SK-N-SH (cell line): ENCODE measurements at regions not wholly inside any gene's neighbourhood (a gene's known extent, or its start where the extent isn't known, plus 50 kb on each side); places are given as distances from the start of the nearest gene placed in this dataset.

ENCODE experiments used
- CTCF ChIA-PET: fragments of 300-600, 350-600 bp; formaldehyde crosslinking; extraction: SDS; loops from one replicate; lab custom pipeline; 2021; lab: Yijun Ruan, JAX
- POLR2A ChIA-PET: fragments of 350-600 bp; sonication (Branson Sonifier 250); formaldehyde crosslinking; extraction: SDS; loops from one replicate; lab custom pipeline; 2020; ENCODE audit warnings: antibody characterized with exemption, inconsistent platforms; lab: Yijun Ruan, JAX
- DNase-seq: peaks from one replicate; pipeline ENCODE4 v3.0.0; 2012
- H2AFZ ChIP-seq: fragments of 200-600 bp; sonication (generic); 2 replicates; pipeline ENCODE4 v1.8.1; 2016; ENCODE audit warnings: antibody characterized with exemption, mild to moderate bottlenecking, low read depth
- H3F3A ChIP-seq: fragments of 200-600 bp; sonication (generic); replicated peaks from 2 replicates; pipeline ENCODE3; 2016; ENCODE audit warnings: antibody characterized with exemption, mild to moderate bottlenecking; ENCODE audit not compliant: insufficient read depth
- H3K27ac ChIP-seq, 2 experiments: fragments of 200-500 bp in 1 of 2; fragments of 200-600 bp in 1 of 2; sonication (Bioruptor generic) in 1 of 2; sonication (generic), shearing (Covaris generic) in 1 of 2; 2 replicates each; pipeline versions ENCODE4 v1.5.1 to v1.6.1; 2014 to 2016; ENCODE audit warnings: low read depth in 2 of 2, inconsistent platforms in 1 of 2, low read length in 1 of 2, mild to moderate bottlenecking in 1 of 2, mixed read lengths in 1 of 2
- H3K27me3 ChIP-seq: fragments of 200-600 bp; sonication (generic), shearing (Covaris generic); 2 replicates; pipeline ENCODE4 v1.6.1; 2016; ENCODE audit warnings: mixed run types; ENCODE audit not compliant: insufficient read depth
- H3K36me3 ChIP-seq, 2 experiments: fragments of 200-500 bp in 1 of 2; fragments of 200-600 bp in 1 of 2; sonication (Bioruptor generic) in 1 of 2; sonication (generic) in 1 of 2; replicated peaks in 1 of 2; 2 replicates each; pipeline versions ENCODE3 to v1.5.1; 2014 to 2016; ENCODE audit warnings: low read length in 1 of 2, mild to moderate bottlenecking in 1 of 2; ENCODE audit not compliant: insufficient read depth in 2 of 2, control insufficient read depth in 1 of 2
- H3K4me1 ChIP-seq, 2 experiments: fragments of 200-500 bp in 1 of 2; fragments of 200-600 bp in 1 of 2; sonication (Bioruptor generic) in 1 of 2; sonication (generic), shearing (Covaris generic) in 1 of 2; 2 replicates each; pipeline versions ENCODE4 v1.5.1 to v1.6.1; 2014 to 2016; ENCODE audit warnings: low read depth in 1 of 2, low read length in 1 of 2, mixed run types in 1 of 2; ENCODE audit not compliant: insufficient read depth in 2 of 2, control insufficient read depth in 1 of 2
- H3K4me2 ChIP-seq: fragments of 200-600 bp; sonication (generic), shearing (Covaris generic); 2 replicates; pipeline ENCODE4 v1.6.1; 2017; ENCODE audit warnings: mixed run types
- H3K4me3 ChIP-seq, 2 experiments: fragments of 200-500 bp in 1 of 2; fragments of 200-600 bp in 1 of 2; sonication (Bioruptor generic) in 1 of 2; sonication (generic), shearing (Covaris generic) in 1 of 2; 2 replicates each; pipeline versions ENCODE4 v1.5.1 to v1.8.1; 2014 to 2016; ENCODE audit warnings: low read depth in 2 of 2, inconsistent platforms in 1 of 2, low read length in 1 of 2, mild to moderate bottlenecking in 1 of 2, mixed read lengths in 1 of 2, moderate library complexity in 1 of 2
- H3K79me2 ChIP-seq: fragments of 200-600 bp; sonication (generic); 2 replicates; pipeline ENCODE4 v1.8.1; 2017; ENCODE audit warnings: mild to moderate bottlenecking; ENCODE audit not compliant: insufficient read depth
- H3K9ac ChIP-seq: fragments of 200-600 bp; sonication (generic); 2 replicates; pipeline ENCODE4 v1.6.1; 2017; ENCODE audit warnings: mixed run types
- H3K9me2 ChIP-seq: fragments of 200-600 bp; sonication (generic); 2 replicates; pipeline ENCODE4 v1.6.1; 2017; ENCODE audit warnings: mixed run types
- H3K9me3 ChIP-seq: fragments of 200-600 bp; sonication (generic); 2 replicates; pipeline ENCODE4 v1.6.1; 2017; ENCODE audit warnings: mixed run types, mild to moderate bottlenecking, moderate library complexity
- H4K20me1 ChIP-seq: fragments of 200-600 bp; sonication (generic); 2 replicates; pipeline ENCODE4 v1.6.1; 2017; ENCODE audit warnings: mild to moderate bottlenecking, mixed run types; ENCODE audit not compliant: insufficient read depth
- CHD2 ChIP-seq: fragments of 150-350 bp; IDR thresholded peaks from 2 replicates; pipeline ENCODE4 v1.6.1; 2018; ENCODE audit warnings: low read length; ENCODE audit not compliant: partially characterized antibody
- ELF1 ChIP-seq: IDR thresholded peaks from 2 replicates; pipeline ENCODE4 v1.4.0; 2012
- EP300 ChIP-seq, 2 experiments: IDR thresholded peaks; 2 replicates each; pipeline versions ENCODE4 v1.4.0 to v1.6.1; 2012; ENCODE audit warnings: borderline replicate concordance in 1 of 2, low read depth in 1 of 2, low read length in 1 of 2
- EZH2phosphoT487 ChIP-seq: fragments of 200-600 bp; sonication (generic); IDR thresholded peaks from 2 replicates; pipeline ENCODE4 v1.6.1; 2017; ENCODE audit warnings: low read depth, mixed run types, mild to moderate bottlenecking, antibody characterized with exemption, moderate library complexity, borderline replicate concordance
- FOSL2 ChIP-seq: IDR thresholded peaks from 2 replicates; pipeline ENCODE4 v1.4.0; 2012; ENCODE audit warnings: low read depth, mild to moderate bottlenecking, moderate library complexity, borderline replicate concordance
- GABPA ChIP-seq: IDR thresholded peaks from 2 replicates; pipeline ENCODE4 v1.4.0; 2012; ENCODE audit warnings: low read depth, mild to moderate bottlenecking
- NRF1 ChIP-seq: IDR thresholded peaks from 2 replicates; pipeline ENCODE4 v1.6.1; 2012; ENCODE audit warnings: low read depth, mild to moderate bottlenecking, low read length
- RAD21 ChIP-seq: IDR thresholded peaks from 2 replicates; pipeline ENCODE4 v1.6.1; 2012; ENCODE audit warnings: mild to moderate bottlenecking, low read length
- RCOR1 ChIP-seq: fragments of 150-350 bp; IDR thresholded peaks from 2 replicates; pipeline ENCODE4 v1.6.1; 2017; ENCODE audit warnings: antibody characterized with exemption, low read length
- SIN3A ChIP-seq: IDR thresholded peaks from 2 replicates; pipeline ENCODE4 v1.6.1; 2012; ENCODE audit warnings: low read depth, mild to moderate bottlenecking, low read length, moderate library complexity, borderline replicate concordance
- TAF1 ChIP-seq: IDR thresholded peaks from 2 replicates; pipeline ENCODE4 v1.6.1; 2012; ENCODE audit warnings: low read depth, mild to moderate bottlenecking, low read length, moderate library complexity, borderline replicate concordance
- TCF12 ChIP-seq: IDR thresholded peaks from 2 replicates; pipeline ENCODE4 v1.4.0; 2012
- TEAD4 ChIP-seq: IDR thresholded peaks from 2 replicates; pipeline ENCODE4 v1.4.0; 2012; ENCODE audit warnings: mild to moderate bottlenecking, borderline replicate concordance; ENCODE audit not compliant: insufficient read depth
- YY1 ChIP-seq: IDR thresholded peaks from 2 replicates; pipeline ENCODE4 v1.4.0; 2012; ENCODE audit warnings: low read depth, mild to moderate bottlenecking
- WGBS: methylation state at CpG from one replicate; pipeline ENCODE4 v1.1.6; 2017; ENCODE audit warnings: low lambda C conversion rate; 5-methylcytosine and 5-hydroxymethylcytosine counted together
- TF ChIP-seq, protein P1 (sequence below): fragments of 200-600 bp; sonication (generic); IDR thresholded peaks from 2 replicates; pipeline ENCODE4 v1.6.1; 2017; ENCODE audit warnings: antibody characterized with exemption, mild to moderate bottlenecking, moderate library complexity
- TF ChIP-seq, protein P2 (sequence below): IDR thresholded peaks from 2 replicates; pipeline ENCODE4 v1.6.1; 2012; ENCODE audit warnings: mild to moderate bottlenecking, low read depth, low read length, moderate library complexity
- TF ChIP-seq, protein P3 (sequence below): IDR thresholded peaks from 2 replicates; pipeline ENCODE4 v1.4.0; 2012; ENCODE audit warnings: low read depth, borderline replicate concordance
- TF ChIP-seq, protein P4 (sequence below): IDR thresholded peaks from 2 replicates; pipeline ENCODE4; 2012

DNA sequence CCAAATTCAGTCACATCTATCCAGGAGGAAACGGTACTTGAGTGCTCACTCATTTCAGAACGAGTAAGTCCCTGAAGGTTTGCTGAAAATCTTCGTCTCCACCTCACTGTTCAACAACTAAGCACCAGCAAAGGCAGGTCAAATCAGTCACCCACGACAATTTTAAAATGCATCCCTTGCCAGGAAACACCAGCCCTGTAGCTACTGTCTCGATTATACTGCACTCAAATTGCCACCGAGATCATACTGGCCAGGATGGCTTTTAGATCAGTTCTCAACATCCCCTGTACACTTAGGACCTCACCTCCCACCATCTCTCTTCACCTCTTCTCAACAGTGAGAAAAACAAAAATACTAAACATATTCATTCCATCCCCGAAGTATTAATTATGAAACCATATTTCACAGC, 298.6 kb downstream of the AGTPBP1 start:
- H3K4me3 ChIP-seq: no peak overlapping the region
- DNase-seq: no peak
- H3K4me2 ChIP-seq: no peak overlapping the region; the same call in 1 of the 2 replicates
- no peaks in the 10 kb centered on the region for H3F3A ChIP-seq
- no peak overlapping the region for H3K9ac ChIP-seq
- no peaks in the 10 kb centered on the region for H3K27me3 ChIP-seq
- ChIA-PET POLR2A (interaction anchor here (0.6 kb wide), 1 partner anchor 420 kb away, joined by 3 read pairs; no protein-coding TSS in a partner anchor), CTCF (interaction anchor here (0.9 to 2.7 kb wide), 5 partner anchors 10 to 775 kb away, joined by 3 to 9 read pairs (median 6); no protein-coding TSS in a partner anchor)
- 24% methylated on average over 7 of the region's 7 CpGs for WGBS
- H4K20me1 ChIP-seq: no peaks in the 10 kb centered on the region
- no peaks in the 10 kb centered on the region for H3K9me2 ChIP-seq
- TF ChIP-seq TCF12: no peak
- TF ChIP-seq, protein P1, sequence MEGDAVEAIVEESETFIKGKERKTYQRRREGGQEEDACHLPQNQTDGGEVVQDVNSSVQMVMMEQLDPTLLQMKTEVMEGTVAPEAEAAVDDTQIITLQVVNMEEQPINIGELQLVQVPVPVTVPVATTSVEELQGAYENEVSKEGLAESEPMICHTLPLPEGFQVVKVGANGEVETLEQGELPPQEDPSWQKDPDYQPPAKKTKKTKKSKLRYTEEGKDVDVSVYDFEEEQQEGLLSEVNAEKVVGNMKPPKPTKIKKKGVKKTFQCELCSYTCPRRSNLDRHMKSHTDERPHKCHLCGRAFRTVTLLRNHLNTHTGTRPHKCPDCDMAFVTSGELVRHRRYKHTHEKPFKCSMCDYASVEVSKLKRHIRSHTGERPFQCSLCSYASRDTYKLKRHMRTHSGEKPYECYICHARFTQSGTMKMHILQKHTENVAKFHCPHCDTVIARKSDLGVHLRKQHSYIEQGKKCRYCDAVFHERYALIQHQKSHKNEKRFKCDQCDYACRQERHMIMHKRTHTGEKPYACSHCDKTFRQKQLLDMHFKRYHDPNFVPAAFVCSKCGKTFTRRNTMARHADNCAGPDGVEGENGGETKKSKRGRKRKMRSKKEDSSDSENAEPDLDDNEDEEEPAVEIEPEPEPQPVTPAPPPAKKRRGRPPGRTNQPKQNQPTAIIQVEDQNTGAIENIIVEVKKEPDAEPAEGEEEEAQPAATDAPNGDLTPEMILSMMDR: no peak
- TF ChIP-seq TEAD4: no peak
- TF ChIP-seq CHD2: no peak
- no peak for TF ChIP-seq FOSL2
- no peak for TF ChIP-seq EP300 (IDR thresholded peaks at IDR 0.05; ENCODE audit: borderline replicate concordance in 1 of 2, low read depth in 1 of 2, low read length in 1 of 2)
- no peak for TF ChIP-seq TAF1
- TF ChIP-seq, protein P2, sequence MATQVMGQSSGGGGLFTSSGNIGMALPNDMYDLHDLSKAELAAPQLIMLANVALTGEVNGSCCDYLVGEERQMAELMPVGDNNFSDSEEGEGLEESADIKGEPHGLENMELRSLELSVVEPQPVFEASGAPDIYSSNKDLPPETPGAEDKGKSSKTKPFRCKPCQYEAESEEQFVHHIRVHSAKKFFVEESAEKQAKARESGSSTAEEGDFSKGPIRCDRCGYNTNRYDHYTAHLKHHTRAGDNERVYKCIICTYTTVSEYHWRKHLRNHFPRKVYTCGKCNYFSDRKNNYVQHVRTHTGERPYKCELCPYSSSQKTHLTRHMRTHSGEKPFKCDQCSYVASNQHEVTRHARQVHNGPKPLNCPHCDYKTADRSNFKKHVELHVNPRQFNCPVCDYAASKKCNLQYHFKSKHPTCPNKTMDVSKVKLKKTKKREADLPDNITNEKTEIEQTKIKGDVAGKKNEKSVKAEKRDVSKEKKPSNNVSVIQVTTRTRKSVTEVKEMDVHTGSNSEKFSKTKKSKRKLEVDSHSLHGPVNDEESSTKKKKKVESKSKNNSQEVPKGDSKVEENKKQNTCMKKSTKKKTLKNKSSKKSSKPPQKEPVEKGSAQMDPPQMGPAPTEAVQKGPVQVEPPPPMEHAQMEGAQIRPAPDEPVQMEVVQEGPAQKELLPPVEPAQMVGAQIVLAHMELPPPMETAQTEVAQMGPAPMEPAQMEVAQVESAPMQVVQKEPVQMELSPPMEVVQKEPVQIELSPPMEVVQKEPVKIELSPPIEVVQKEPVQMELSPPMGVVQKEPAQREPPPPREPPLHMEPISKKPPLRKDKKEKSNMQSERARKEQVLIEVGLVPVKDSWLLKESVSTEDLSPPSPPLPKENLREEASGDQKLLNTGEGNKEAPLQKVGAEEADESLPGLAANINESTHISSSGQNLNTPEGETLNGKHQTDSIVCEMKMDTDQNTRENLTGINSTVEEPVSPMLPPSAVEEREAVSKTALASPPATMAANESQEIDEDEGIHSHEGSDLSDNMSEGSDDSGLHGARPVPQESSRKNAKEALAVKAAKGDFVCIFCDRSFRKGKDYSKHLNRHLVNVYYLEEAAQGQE: no peak
- TF ChIP-seq, protein P3, sequence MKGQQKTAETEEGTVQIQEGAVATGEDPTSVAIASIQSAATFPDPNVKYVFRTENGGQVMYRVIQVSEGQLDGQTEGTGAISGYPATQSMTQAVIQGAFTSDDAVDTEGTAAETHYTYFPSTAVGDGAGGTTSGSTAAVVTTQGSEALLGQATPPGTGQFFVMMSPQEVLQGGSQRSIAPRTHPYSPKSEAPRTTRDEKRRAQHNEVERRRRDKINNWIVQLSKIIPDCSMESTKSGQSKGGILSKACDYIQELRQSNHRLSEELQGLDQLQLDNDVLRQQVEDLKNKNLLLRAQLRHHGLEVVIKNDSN: no peak
- TF ChIP-seq, protein P4, sequence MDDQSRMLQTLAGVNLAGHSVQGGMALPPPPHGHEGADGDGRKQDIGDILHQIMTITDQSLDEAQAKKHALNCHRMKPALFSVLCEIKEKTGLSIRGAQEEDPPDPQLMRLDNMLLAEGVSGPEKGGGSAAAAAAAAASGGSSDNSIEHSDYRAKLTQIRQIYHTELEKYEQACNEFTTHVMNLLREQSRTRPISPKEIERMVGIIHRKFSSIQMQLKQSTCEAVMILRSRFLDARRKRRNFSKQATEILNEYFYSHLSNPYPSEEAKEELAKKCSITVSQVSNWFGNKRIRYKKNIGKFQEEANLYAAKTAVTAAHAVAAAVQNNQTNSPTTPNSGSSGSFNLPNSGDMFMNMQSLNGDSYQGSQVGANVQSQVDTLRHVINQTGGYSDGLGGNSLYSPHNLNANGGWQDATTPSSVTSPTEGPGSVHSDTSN: no peak
- no peak for TF ChIP-seq EZH2phosphoT487
- no peak for TF ChIP-seq RCOR1
- no peak for TF ChIP-seq YY1
- TF ChIP-seq GABPA: no peak
- no peak for TF ChIP-seq SIN3A
- no peak for TF ChIP-seq ELF1
- no peak for TF ChIP-seq RAD21
- TF ChIP-seq NRF1: no peak
- no peak overlapping the region for H3K27ac ChIP-seq
- no peaks in the 10 kb centered on the region for H3K79me2 ChIP-seq
- H3K36me3 ChIP-seq: no peaks in the 10 kb centered on the region
- H3K9me3 ChIP-seq: no peaks in the 10 kb centered on the region
- peaks cover 0 to 9% of the 10 kb centered on the region in 2 experiments; a peak in 1 of 4 replicates for H3K4me1 ChIP-seq
- no peak overlapping the region for H2AFZ ChIP-seq
